GM21737 (cell line): ENCODE measurements at regions not wholly inside any gene's neighbourhood (a gene's known extent, or its start where the extent isn't known, plus 50 kb on each side); places are given as distances from the start of the nearest gene placed in this dataset.
A peak's percentile ranks its signal among the peaks of the same experiment; 100 is the strongest.

Source experiments
- ATAC-seq: cut with Tn5 transposase; IDR thresholded peaks from one replicate; pipeline ENCODE4 v1.9.1; 2021; ENCODE audit warnings: mild to moderate bottlenecking, moderate library complexity; ENCODE audit not compliant: unreplicated experiment

DNA sequence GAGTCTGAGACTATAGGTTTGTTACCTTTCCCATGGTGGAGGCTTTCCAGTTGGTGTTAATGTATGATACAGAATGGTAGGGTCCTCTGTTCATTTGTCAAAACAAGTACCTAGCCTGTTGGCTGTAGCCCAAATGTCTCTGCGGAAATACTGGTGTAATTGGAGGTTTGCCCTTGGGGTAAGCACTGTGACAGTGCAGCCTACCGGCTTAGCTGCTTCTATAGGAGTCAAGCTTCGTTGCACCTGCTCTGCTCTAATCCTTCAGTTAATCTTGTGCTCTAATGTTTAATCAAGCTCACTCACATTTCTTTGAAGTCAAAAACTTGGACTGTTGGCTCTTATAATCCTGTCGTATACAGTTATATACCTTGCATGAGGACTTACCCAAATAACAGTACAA, 203.4 kb downstream of the CCNG2 start:
- no peak for ATAC-seq

DNA sequence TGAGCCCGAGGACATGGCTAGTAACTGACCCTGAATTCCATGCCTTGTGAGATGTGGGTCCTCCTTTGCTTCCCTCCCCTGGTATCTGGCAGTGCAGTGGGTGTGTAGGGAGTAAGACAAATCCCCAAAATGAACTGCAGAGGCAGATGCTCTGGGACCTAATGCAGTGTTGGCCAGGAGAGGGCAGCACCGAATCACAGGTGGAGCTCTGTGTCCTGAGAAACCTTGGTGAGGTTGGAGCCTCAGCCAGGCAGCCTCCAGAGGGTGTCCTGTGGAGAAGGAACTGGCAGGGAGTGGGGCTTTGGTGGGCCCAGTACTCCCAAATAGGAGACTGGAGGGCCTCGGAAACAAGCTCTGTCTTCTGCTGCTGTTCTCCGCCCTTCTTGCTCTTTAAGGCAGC, 209.9 kb downstream of the CCNG2 start:
- peak; percentile 73 for ATAC-seq

DNA sequence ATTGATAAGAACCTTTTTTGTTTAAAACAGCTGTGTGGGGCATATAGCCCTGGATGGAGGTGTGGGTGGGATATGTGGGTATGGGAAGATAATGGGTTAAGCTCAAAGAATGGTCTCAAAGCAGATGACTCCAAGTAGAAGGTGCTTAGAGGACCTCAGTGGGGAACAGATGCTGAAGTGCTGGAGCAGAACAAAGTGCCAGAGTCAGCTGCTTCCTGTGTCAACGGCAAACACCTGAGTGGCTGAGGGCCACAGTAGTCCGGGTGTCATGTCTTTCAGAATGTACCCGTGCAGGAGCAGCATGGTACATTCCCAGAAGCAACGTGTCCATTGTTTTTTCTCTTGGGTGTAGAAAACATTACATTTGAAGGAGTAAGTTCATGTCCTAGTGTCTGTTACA, 210.6 kb downstream of the CCNG2 start:
- no peak for ATAC-seq

DNA sequence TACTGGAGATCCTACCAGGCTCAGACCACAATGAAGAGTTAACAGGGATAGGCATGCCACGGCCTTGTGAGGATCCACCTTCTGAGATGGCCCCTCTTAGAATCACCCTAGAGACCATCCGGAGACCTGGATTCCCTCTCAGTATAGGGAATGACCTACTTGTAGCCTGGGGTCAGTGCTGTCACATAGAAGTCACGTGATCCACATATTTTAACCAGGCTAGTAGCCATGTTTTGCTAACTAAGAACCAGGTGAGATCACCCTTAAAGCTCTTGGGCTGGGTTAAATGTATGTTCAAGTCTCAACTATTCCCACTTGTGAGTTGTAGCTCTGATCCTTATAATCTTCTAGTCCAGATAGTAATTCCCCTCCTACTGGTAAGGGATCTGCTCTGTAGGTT, 215.4 kb downstream of the CCNG2 start:
- ATAC-seq, result no peak

DNA sequence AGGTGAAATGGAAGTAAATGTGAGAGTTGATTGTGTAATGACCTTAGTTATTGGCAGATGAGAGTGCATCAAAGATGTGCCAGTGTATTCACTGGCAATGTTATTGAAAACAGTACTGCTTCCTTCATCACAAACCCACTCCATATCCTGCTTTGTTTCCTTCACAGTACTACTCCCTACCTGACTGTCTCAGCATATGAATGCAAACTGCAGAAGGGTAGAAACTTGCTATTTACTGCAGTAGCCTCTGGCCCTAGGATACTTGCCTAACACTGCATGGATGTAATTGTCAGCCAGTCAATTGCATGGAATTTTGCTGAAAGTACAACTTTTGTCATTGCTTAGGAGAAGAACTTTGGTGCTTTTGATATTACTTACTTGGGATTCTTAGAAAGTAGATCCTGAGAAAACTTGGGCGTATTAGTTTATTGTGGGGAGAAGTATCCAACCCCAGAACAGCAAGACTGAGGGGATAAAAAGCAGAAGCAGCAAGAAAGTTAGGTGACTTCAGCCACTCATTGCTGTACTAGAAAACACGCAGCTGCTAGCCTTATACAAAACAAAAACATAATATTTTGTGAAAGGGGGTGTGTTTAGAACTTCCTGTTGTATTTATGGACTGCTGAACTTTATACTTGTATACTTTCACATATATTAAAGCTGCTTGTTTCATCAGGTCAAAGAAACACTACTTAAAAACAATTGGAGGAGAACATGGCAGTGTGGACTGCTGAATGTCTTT, 219.0 kb downstream of the CCNG2 start:
- ATAC-seq, result no peak

DNA sequence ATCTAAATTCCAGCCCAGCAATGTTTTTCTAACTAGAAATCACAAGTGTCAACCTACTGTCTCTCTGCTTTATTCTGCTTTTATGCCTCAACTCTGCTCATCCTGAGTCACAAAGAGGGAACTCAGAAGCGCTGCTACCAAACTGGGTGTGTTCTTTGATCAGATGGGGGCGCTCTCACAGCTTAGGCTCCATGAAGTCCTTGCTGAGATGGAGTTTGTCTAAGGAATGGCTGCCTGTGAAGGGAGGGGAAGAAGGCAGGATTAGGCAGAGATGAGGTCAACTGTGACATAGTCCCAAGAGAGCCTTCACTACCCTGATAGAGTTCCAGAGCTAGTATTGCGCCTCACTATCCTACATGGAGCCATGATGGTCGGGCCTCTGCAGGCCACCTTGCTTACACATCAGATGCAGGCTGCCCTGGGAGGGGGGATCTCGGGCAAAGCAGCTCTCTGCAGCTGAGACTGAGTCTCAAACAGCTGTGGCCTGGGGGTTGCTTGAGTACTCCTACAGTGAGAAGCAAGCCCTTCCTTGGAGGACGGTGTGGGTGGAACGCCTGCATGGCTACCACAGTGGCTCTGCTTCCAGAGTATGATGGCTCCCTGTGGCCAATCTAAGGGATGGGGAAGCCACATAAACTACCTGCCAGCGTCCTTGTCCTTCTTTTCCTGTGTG, 219.9 kb downstream of the CCNG2 start:
- ATAC-seq, result no peak

DNA sequence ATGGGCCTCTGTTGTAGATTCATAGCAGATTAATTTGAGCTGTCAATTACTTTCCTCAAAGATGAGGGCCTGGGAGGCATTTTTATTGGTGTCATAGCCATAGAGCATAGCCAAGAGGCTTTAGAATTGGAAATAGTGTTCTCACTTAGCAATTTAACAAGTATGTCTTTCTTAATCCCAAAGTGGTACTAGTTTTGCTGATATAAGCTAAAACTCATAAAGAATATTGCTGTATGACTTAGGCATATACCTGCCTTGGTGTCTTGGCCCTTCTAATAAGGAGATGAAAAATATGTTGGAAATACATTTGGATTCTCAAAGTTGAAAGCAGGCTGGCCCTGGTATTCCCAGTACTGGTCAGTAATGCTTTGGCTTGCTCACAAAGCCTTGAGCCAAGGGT, 221.5 kb upstream of the CXCL13 start:
- no peak for ATAC-seq

DNA sequence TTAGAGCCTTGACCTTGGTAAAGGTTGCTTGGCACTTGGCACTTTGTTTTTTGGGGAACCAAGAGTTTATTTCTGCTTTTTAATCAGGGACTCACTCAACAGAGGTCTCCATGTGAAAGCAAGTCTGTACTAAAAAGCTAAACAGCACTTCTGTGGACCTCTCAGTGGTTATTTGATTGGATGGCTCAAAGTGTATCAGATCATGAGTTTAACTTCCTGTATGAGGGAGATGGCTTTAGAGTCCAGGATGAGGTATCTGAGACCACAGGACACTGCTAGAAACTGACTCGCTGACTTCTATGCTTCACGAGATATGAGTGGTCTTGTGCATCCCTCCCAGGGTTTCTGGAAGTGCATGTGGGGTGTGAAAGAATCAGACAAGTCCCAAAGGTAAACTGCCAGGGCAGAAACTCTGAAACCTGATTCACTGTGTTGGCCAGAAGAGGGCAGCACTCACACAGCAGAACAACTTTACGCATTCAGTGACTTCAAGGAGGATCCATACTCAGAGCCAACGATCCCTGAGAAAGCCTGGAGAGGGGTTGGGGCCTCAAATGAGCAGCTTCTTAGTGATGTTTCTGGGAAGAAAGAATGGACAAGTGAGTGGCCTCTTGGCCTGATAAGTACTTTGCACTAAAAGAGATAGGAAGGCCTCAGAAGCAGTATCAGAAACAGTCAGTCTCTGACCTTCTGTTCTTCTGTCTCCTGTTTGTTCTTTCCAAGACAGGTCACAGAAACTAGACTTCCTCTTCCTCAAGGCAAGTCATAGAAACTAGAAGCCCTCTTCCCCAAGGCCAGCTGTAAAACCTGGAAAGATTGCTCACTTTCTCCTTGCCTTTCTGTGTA, 220.3 kb upstream of the CXCL13 start:
- ATAC-seq, result no peak

DNA sequence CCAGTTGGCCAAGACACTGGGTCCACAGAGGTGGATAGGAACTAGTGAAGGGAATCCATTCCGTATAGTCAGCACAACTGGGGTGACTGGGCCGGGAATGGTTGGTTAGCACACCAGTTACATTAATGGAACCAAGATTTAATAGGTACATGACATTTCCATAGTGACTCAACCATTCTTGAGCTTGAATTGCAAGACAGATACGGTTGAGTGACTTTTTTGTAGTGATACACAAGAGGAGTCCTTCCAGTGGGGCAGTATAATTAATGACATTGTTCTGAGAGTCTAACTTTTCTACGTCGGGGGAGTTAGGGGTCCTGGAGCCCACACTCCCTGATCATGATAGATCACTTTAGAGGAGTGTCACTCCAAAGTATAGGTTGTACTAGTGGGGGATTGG, 211.6 kb upstream of the CXCL13 start:
- ATAC-seq, result no peak

DNA sequence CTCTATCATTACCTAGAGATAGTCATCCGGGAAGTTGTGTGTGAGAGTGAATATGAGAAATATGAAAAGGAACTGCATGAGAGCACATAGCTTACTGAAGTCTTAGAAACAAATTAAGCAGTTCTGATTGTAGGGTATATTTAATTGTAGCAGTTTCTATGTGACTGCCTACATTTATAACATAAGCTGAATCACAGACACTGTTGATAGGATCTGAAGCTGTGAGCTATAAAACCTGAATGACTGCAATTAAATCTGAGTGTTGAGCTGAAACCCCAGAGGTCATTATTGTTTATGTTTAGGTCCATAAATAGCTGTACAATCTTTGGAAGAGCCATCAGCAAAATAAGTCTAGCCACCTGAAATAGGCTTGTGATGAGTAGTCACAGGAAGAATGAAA, 210.1 kb upstream of the CXCL13 start:
- no peak for ATAC-seq

DNA sequence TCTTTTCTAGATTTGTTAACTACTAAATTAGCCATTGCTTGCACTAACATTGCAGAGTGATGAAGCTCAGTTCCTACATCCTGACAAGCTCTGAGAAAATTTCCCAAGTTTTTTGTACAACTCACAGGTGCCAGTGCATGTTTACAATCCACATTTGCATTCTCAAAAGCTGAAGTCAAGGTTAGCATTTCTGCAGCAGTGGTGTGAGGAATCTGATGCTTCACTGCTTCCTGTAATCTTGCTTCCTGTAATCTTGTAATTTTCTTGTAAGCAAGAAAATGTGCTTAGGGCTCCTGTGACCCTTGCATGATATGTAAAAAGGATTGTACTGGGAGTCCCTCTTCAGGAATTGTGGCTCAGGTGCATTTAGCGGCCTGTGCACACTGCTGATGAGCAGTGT, 207.4 kb upstream of the CXCL13 start:
- no peak for ATAC-seq

DNA sequence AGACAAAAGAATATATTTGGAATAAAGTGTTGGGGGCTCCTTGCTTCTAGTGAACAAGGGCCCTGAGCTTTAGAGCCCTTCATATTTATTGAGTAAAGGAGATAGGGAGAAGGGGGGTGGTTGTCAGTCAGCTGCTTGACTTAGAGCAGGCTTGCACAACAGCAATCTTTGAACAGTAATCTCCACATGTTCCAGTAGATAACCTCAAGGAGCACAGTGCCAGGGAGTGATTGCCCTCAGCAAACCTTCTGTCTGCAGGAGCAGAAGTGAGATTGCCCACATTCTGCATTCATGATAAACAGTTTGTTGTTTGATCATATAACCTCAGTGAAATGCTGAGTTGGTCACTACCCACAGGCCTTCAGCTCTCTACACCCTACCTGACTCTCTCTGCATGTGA, 205.8 kb upstream of the CXCL13 start:
- ATAC-seq, result no peak

DNA sequence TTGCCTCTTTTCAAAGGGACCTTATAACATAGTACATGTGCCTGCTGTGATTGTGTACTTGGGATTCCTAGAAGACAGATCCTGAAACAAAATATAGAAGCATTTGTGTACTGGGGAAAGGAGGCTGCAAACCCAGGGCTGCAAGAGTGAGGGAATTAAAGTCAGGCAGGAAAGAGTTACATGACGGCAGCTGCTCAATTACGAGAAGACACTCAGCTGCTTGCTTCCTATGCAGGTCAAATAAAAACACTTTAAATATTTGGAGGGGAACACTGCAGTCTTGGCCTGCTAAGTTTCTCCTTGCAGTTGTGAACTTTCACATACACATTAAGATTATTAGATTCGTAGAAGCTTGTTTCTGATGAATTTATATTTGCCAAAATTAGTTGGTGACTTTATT, 191.9 kb upstream of the CXCL13 start:
- no peak for ATAC-seq

DNA sequence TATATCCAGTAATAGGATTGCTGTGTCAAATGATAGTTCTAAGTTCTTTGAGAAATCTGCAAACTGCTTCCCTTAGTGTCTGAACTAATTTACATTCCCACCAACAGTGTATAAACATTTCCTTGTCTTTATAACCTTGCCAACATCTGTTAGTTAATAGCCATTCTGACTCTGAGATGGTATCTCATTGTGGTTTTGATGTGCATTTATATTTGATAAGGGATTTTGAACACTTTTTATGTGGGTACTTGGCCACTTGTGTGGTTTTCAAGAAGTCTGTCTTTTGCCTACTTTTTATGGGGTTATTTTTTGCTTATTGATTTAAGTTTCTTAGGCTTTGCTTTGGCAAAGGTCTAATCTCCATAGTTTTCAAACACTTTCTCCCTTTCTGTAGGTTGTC, 189.9 kb upstream of the CXCL13 start:
- ATAC-seq, result no peak

DNA sequence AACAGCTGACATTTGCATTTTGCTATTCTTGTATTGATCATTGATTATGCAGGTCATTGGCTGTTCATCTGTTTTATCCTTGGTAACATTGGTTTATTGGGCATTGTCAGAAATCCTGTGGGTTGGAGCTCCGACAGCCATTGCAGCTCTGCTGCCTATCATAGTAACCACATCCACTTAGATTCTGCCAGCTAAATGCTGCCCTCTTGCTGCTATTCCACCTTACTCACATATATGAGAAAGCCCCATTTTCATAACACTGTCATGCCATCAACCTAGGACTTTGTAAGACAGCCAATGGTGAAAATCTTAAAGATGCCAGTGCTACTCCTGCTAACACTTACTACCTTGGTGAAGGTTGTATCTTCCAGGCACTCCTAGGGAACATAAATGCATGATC, 187.3 kb upstream of the CXCL13 start:
- no peak for ATAC-seq

DNA sequence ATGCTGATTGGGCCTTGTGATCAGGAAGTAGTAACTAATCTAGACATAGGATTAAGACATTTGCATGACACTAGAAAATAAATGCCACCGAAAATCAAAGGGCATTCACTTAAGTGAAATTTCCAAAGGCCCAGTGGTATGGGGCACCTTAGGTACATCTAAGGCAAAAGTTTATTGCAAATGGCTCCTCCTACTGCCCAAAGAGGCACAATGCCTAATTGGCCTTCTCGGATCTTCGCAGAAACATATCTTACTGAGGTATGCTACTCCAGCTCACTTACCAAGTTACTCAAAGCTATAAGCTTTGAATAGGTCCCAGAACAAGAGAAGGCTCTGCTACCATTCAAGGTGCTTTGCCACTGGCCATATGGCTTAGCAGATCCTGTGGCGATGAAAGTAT, 174.8 kb upstream of the CXCL13 start:
- ATAC-seq, result no peak

DNA sequence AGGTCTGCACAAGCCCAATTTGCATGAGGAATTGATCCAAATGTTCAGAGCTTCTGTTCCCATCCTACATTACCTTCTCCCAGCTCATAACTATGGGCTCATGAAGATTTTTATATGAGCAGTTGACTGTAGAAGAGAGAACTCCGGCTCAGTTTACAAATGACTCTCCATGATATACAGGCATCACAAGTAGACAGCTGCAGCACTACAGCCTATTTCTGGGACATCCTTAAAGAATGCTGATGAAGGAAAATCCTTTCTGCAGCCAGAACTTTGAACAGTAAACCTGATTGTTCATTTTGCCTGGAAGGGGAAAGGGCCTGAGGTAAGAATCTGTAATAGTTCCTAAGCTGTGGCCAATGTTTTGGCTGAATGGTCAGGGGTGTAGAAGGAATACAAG, 174.1 kb upstream of the CXCL13 start:
- no peak for ATAC-seq

DNA sequence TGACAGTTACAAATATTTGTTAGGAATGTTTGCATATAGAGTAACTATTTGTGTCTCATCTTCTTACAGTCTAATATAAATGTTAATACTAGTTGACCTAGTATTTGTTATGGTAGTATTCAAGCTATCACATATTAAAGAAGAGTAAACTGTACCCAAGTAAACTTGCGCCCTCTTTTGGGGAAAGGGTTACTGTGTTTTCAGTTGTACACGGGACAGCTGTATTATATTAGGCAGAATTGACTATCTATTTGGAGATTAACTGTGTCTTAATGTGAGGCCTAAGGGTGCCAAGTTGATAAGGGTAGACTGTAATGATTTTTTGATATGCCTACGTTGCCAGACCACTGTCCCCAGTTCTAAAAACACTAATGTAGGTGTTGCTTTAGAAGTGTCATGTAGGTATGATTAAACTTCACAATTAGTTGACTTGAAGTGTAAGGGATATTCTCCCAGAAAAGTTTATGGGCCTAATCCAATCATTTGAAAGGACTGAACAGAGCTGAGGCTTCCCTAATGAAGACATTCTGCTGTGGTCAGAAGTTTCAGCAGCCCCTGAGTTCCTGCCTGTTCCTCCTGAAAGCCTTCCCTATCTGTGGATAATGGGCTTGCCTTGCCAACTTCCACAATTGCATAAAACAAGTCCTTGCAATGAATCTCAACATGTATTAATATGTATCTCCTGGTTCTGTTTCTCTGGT, 172.8 kb upstream of the CXCL13 start:
- ATAC-seq, result peak; percentile 20

DNA sequence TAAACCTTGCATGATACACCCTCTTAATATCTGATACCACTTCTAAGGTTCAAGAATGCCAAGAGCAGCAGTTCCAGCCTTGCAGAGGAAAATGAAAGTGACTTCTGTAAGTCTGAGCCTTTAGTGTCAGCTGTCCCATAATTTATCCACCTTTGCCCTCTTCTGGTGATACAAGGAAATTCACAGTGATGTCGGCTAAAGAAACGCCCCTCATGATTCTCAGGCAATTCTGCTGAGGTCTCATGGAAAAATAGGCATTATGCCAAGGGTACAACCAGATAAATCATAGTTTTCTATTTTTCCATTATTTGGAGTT, 172.2 kb upstream of the CXCL13 start:
- peak; percentile 81 for ATAC-seq

DNA sequence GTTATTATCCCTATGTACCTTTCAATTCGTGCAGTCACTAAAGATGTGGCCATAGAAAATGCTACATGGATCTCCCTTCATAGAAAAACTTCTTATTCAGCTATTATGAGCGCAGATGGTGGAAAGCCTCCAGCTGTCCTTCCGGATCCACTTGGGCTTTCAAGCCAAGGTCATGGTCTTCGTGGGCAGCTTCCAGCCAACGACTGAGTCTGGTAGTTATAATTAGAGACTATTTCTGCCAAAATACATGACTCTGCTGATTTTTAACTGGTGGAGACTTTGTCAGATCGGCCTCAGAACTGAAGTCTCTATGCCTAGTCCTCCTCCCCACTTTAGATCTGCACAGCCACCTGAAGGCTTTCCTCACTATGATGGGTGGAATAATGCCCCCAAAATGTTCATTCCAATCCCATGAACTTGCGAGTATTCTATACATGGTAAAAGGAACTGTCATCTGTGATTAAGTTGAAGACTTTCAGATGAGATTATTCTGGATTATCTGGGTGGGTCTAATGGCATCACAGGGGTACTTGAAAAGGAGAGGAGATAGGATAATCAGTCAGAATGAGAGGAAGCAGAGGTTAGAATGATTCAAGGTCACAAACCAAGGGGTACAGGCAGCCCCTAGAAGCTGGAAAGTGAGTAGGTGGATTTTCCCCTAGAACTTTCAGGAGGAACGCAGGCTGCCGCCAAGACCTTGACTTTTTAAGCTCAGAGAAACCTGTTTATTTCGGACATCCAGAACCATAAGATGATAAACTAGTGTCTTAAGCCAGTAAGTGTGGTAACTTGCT, 171.1 kb upstream of the CXCL13 start:
- no peak for ATAC-seq

DNA sequence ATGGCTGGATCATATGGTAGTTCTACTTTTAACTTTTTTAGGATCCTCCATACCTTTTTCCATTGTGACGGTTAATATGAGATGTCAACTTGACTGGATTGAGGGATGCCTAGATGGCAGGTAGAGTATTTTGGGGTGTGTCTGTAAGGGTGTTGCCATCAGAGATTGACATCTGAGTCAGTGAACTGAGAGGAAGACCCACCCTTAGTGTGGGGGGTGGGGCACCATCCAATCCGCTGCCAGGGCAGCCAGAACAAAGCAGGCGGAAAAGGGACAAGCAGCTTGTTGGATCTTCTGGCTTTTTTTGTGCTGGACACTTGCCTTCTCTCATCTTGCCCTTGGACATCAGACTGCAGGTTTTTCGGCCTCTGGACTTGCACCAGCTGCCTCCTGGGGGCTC, 168.5 kb upstream of the CXCL13 start:
- no peak for ATAC-seq
